Kasumi-1 (cell line): ENCODE measurements at regions not wholly inside any gene's neighbourhood (a gene's known extent, or its start where the extent isn't known, plus 50 kb on each side); places are given as distances from the start of the nearest gene placed in this dataset.

Experiments
- DNase-seq, 2 experiments: peaks; one replicate each; lab custom pipeline; 2025; lab: John Stamatoyannopoulos, UW

DNA sequence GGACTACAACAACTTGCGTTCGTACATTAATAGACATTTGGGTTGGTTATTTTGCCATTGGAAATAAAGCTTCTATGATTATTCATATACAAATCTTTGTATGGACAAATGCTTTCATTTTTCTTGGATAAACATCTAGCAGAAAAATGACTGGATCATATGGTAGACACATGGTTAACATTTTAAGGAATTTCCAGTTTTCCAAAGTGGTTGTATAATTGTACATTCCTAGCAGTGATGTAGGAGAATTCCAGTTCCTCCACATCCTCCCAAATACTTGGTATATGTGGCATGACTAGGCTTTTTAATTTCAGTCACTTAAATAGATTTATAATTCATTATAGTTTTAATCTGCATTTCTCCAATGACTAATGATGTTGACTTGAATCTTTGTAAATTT lies 246.2 kb upstream of the NCAM1 start:
- no peak for DNase-seq

DNA sequence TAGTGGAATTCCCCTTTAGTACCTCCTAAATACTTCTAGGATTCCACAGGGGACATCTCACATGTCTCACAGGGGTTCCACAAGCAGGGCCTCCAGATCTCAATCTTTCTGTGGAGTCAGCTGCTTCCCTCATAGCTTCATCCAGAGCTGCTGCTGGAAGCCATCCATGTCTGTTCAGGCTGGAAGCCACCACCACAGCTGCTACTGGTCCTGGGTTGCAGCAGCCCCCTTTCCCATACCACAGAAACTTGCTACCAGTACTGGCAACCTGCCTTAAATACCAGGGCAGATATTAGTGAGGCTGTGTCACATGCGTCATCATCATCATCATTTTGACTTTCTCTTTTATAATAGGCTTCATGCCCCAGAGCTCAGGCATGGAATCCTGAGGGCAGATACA lies 242.7 kb upstream of the NCAM1 start:
- DNase-seq: no peak

DNA sequence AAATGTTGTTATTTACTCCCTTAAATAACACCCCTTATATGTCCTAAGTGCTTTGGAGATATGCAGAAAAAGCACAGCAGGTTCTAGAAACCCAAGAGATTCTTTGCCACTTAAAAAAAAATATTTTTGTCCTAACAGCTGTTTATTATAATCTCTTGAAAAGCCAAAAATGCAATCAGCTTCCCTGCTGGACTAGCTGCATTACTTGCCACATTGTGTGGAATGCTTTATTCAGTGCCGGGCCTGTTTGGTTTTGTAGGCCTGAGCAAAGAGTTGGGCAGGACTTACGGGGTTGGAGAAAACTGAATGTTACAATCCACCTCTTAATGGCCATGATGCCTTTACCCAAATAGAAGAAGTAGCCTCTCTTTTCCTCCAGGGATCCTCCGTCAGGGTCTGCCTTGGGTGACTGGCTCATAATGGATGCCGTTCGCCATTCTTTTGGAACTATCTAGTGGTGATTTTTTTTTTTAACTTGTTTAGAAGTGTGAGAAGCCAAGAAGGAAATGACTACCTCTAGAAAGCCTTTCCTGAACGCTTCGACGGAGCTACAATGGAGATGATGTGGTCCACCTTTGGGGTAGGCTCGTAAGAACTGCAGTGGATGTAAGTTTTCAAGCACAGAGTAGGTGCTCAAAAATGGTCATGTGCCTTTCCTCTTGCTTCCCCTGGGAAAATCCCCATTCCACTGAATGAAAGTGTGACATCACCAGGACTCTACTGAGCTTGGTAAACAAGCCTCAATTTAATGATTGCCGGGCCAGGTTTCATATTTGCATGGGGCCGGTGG lies 241.3 kb upstream of the NCAM1 start:
- no peak for DNase-seq

DNA sequence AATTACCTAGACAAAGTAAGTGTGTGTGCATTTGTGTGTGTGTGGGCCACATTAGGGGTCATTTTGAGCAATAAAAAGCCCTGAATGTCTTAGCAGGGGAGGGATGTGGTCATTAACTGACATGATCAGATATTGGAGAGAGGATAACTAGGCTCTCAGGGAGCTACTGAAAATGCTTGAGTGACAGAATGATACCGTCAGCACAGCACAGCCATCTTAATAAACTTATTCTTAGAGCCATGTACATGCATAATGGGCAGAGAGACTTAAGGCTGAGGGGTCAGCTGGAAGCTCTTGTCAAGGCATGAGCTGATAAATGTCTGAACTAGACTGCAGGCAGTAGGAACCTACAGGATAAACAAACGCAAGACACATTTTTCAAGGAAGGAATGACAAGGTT lies 239.1 kb upstream of the NCAM1 start:
- DNase-seq: no peak

- DNase-seq: no peak
Observed at GRCh38 chr11:112722876-112723275, 238.3 kb upstream of the NCAM1 start.

- no peak for DNase-seq
Observed at GRCh38 chr11:112723676-112724495, 237.3 kb upstream of the NCAM1 start.

- no peak for DNase-seq
Observed at GRCh38 chr11:112724496-112724790, 236.8 kb upstream of the NCAM1 start.

DNA sequence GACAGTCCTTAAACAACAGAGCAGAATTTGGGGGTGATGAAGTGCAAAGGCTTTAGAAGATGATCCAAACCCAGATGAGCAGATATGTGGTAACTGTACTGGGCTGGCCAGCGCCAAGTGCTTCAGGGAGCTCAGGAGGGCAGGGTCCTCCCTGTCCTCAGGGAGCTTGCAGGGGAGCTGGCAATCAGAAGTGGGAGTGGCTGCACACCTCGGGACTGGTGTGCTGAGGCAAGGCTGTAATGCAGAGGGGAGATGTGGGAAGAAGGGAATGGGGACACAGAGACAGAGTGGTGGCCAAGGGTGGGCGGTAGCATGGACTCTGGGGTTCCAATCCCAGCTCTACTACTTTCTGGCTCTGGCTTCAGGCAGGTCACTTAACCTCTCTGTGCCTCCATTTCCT lies 235.6 kb upstream of the NCAM1 start:
- DNase-seq: no peak

DNA sequence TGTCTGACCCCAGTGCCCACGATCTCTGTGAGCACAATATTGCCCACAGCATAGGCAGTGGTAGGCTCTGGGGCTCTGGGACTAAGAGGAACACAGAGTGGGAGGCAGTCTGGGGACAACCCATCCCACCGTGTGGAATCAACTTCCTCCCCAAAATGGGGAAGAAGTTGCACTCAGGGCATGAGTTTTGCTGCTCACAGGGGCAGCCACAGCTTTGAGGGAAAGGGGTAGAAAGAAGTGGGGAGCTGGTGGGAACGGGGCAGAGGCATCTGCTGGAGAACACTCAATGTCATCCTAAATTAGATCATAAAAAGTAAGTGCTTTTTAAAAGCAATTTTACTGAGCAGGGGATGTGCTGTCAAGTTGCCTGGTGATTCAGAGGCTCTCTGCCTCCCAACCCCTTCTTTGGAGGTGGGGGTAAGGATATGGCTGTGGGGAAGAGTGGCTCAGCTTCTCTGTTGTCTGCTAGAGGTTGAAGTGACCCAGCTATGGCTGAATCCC lies 233.8 kb upstream of the NCAM1 start:
- no peak for DNase-seq

GRCh38 chr11:112728288-112728687 lies 232.9 kb upstream of the NCAM1 start:
- DNase-seq: no peak

GRCh38 chr11:112728716-112729115 lies 232.5 kb upstream of the NCAM1 start:
- no peak for DNase-seq

DNA sequence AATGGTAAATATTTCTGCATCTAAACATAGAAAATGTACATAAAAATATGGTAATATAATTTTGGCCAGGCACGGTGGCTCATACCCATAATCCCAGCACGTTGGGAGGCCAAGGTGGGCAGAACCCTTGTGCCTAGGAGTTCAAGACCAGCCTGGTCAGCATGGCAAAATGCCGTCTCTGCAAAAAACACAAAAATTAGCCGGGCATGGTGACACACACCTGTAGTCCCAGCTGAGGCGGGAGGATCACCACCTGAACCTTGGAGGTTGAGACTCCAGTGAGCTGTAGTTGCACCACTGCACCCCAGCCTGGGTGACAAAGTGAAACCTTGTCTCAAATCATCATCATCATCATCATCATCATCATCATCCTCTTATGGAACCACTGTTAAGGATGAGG lies 230.6 kb upstream of the NCAM1 start:
- no peak for DNase-seq

- DNase-seq: no peak
Observed at GRCh38 chr11:112731538-112731937, 229.7 kb upstream of the NCAM1 start.

DNA sequence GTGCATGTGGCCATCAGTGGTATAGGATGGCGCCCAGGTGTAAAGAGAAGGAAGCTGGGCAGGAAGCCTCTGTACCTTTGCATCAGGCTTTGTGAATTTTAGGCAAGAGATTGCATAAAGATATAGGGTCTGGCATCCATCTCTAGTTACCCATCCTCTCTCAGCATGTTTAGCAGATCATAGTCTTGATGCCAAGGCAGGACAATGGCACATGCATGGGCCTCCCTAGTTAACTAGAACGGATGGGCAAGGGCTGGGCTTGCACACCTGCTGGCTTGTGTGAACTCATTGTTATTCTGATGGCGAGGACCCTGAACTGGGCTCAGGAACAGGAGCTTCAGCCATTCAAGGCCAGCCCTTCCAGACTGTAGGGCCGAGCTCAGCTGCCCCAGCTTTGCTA lies 229.2 kb upstream of the NCAM1 start:
- DNase-seq: no peak

DNA sequence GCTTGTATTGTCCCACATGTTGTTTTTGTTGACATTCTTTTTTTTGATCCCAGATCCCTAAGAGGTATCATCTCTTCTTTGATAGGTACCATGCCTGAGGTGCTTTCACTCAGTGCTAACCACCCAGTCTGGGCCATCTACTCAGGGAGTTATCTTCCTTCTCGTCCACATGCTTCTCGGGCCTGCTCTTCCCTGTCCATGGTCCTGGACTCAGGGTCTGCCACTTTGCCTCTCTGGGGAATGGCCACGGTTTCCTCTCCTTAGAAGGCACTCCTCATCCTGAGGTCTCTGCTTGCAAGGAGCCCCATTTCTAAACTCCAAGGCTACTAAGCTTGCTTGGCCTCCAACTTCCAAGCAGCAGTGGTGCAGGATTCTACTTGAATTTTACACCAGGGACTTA lies 227.0 kb upstream of the NCAM1 start:
- no peak for DNase-seq

DNA sequence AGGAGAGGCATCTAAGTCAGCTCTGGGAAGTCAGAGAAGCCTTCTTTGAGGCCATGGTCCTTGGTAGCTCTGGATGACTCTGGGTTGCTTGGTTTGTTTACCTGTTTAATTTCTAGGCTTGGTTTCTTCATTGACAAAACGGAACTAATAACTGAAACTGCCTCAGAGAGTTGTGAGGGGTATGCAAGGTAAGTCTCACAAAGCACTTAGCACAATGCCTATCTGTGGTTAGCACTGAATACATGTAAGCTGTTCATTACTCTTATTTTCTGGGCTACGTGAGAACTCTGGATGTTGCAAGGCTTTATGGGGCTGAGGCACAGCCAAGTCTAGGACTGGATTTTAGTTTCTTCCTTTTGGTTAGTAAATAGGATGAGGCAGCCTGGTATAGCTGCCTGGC lies 225.8 kb upstream of the NCAM1 start:
- no peak for DNase-seq

DNA sequence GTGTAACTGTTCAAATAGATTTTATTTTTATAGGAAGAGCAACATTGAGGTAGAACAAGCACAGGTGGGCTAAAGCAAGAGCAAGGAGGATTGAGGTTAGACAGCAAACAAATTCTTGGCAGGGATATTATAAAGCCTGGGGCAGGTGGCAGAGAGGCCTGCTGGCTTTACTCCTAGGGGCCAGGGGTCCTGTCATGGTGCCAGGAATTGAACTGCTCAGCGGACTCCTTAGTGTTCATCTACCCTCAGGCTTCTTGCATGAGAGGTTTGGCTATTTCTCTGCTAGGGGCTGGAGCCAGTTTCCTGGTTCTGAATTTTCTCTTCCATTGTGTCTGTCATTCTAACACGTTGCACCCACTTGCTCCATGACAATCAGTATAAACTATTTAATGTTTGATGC lies 217.2 kb upstream of the NCAM1 start:
- no peak for DNase-seq

DNA sequence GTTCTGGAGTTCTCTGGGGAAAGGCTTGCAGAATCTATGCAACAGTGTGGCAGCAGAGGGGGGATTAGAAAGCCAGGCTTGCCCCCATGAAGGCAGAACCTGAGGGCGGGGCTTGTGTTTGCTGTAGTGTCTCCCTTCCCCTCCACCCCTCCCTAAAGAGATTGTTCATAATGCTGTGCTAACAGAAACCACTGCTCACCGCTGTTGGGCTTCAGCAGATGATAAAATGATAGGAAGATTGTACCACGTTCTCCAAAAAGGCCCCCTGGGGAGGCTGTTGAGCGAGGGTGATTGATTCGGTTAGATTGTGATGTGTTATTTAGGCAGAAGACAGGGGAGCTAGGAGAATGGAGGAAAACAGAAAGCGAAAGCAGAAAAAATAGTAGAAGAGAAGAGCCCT lies 215.2 kb upstream of the NCAM1 start:
- DNase-seq: no peak

DNA sequence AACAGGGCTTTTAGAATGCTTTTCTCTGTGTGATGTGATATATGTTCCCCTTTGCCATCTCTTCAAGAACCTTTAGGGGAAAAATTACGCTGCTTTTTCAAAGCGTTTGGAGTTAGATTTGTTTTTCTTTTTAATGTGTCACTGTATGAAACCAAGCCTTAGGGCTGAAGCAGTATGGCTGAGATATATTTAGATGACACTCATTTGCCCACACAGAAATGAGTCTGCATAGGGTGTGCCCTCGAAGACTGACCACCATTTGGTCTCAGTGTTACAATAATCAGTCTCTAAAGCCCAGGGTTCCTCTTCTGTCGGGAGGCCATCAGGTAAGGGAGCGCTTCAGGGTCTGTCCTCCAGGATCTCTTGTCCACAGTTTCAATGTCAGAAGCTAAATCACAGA lies 213.0 kb upstream of the NCAM1 start:
- DNase-seq: no peak

GRCh38 chr11:112748713-112749543 lies 212.3 kb upstream of the NCAM1 start:
- DNase-seq: no peak

- DNase-seq: no peak
Observed at GRCh38 chr11:112751329-112751728, 209.9 kb upstream of the NCAM1 start.

DNA sequence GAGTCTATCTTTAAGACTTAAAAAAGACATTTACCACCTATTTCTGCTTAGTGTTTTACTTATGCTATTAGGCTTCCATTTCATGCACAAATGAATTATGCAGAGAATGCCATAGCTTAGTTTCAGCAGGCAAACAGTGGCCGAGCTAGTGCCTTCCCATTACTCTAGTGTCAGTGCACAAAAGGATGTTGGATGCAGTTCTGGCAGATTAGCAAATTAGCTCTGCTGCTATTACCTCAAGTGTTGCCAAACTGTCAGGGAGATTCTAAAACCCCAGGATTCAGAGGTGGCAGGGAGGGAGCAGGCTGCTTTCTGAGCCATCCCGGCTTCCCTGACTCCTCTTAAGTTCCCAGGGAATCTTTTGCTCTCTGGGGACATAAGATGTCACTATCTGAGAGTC lies 209.4 kb upstream of the NCAM1 start:
- DNase-seq: no peak

GRCh38 chr11:112752563-112752962 lies 208.7 kb upstream of the NCAM1 start:
- DNase-seq: no peak
